Activated naive CD4-positive, alpha-beta T cell treated with anti-CD3 and anti-CD28 coated beads for 36 hours (primary cell): ENCODE measurements at regions not wholly inside any gene's neighbourhood (a gene's known extent, or its start where the extent isn't known, plus 50 kb on each side); places are given as distances from the start of the nearest gene placed in this dataset.
A peak's percentile ranks its signal among the peaks of the same experiment; 100 is the strongest.

Experiments
- CTCF ChIA-PET: fragments of 350-600 bp; sonication (Branson Sonifier 250); formaldehyde crosslinking; loops from one replicate; lab custom pipeline; 2021; ENCODE audit warnings: antibody characterized with exemption; lab: Charles Lee
- DNase-seq: peaks from one replicate; pipeline ENCODE4 v3.0.0-alpha.2; 2020
- H3K27ac Mint-ChIP-seq: one replicate; pipeline ENCODE4 v1.8.0; 2021; ENCODE audit warnings: mild to moderate bottlenecking, mixed read lengths
- H3K27me3 Mint-ChIP-seq: one replicate; pipeline ENCODE4 v1.8.0; 2021; ENCODE audit warnings: low read depth, mixed read lengths
- H3K36me3 Mint-ChIP-seq: one replicate; pipeline ENCODE4 v1.8.0; 2021; ENCODE audit warnings: low read depth, mixed read lengths
- H3K4me1 Mint-ChIP-seq: one replicate; pipeline ENCODE4 v1.8.0; 2021; ENCODE audit warnings: low read depth, mixed read lengths
- H3K4me3 Mint-ChIP-seq: one replicate; pipeline ENCODE4 v1.8.0; 2021; ENCODE audit warnings: mild to moderate bottlenecking, moderate library complexity, mixed read lengths
- H3K9me3 Mint-ChIP-seq: one replicate; pipeline ENCODE4 v1.8.0; 2021; ENCODE audit warnings: mixed read lengths
- intact Hi-C: fragments of 100-400 bp; cut with micrococcal nuclease; formaldehyde crosslinking; loops from one replicate; pipeline ENCODE4 v1.15.1; 2023

DNA sequence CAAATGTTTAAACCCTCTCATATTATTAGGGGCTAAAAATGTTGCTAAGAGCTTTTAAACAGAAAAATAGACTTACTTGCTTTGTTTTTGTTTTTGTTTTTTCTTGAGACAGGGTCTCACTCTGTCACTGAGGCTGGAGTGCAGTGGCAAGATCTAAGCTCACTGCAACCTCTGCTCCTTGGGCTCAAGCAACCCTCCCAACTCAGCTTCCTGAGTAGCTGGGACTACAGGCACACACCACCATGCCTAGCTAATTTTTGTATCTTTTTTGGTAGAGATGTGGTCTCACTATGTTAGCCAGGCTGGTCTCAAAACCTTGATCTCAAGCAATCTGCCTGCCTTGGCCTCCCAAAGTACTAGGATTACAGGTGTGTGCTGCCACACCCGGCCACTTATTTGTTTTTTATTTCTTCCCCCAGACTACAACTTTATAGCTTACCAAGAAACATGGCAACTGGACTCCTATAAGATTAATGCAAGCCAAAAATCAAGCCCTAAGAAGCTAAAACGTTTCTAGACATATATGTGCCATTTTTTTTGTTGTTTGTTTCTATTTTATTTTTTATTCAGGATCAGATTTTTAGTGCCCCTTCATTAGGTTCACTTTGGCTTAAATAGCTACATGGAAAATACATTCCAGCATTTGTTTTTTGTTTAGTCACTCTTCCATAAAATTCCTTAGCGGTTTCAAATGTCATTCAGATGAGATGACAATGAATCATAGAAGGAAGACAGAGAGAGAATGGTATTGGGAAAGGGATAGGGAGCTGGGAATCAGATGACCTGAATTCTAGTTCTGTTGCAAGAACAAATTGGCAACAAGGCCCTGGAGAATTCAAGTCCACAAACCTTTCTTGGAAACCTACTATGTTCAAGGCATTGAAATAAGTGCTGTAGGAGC is 163.4 kb upstream of the MKLN1 start:
- CTCF ChIA-PET: interaction anchor here (0.6 to 0.9 kb wide), 2 partner anchors 16 to 58 kb away, joined by 3 read pairs; no protein-coding TSS in a partner anchor
- H3K4me1 Mint-ChIP-seq: no peaks in the 10 kb centered on the region
- H3K4me3 Mint-ChIP-seq: no peak overlapping the region
- no peaks in the 10 kb centered on the region for H3K9me3 Mint-ChIP-seq
- H3K27ac Mint-ChIP-seq: no peak overlapping the region
- intact Hi-C loops: no loop called here
- no peaks in the 10 kb centered on the region for H3K27me3 Mint-ChIP-seq
- DNase-seq: no peak
- H3K36me3 Mint-ChIP-seq: no peaks in the 10 kb centered on the region

- CTCF ChIA-PET: no interaction called here
- no peaks in the 10 kb centered on the region for H3K9me3 Mint-ChIP-seq
- no peaks in the 10 kb centered on the region for H3K36me3 Mint-ChIP-seq
- H3K27ac Mint-ChIP-seq: no peak overlapping the region
- H3K4me1 Mint-ChIP-seq: no peaks in the 10 kb centered on the region
- no peaks in the 10 kb centered on the region for H3K27me3 Mint-ChIP-seq
- no peak overlapping the region for H3K4me3 Mint-ChIP-seq
- DNase-seq: no peak
- intact Hi-C loops: no loop called here
These were observed 161.6 kb upstream of the MKLN1 start for GRCh38 chr7:131166066-131166465.

DNA sequence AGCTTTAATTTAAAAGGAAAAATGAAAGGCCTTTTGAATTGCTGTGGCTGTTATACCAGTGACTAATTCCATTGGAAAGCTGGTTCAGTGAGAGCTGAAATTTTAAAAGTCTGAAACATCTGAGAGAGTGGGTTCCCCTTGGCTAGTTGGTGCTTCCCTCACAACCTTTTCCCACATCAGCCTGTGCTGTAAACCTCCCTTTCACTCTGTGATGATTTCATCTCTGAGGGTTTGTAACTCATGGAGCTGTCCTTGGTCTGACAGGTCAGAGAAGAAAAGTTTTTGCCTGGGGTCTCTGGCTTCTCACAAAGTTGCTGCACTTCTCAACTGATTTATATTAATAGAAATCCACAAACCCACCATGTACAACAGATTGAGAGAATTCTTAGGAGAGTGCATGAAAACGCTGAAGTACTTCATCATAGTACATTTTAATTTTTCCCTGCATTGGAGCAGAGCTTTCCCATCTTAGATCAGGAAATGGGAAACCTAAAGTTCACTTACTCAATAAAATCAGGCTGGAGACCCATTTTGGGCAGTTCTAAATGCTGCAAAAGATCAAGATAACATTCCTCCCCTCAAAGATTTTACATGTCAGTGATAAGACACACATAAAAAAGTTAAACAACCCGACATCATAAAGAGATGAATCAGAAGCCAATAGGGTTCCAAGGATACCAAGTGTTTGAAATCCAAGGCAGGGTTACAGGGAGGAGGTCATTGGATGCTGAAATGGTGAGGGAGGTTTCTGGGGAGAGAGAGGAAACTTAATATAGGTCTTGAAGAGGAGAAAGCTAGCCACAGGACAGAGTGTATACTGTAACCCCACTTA is 157.0 kb upstream of the MKLN1 start:
- no peaks in the 10 kb centered on the region for H3K27me3 Mint-ChIP-seq
- intact Hi-C loops: no loop called here
- H3K4me1 Mint-ChIP-seq: no peaks in the 10 kb centered on the region
- H3K9me3 Mint-ChIP-seq: no peaks in the 10 kb centered on the region
- H3K4me3 Mint-ChIP-seq: no peak overlapping the region
- CTCF ChIA-PET: interaction anchor here (0.6 kb wide), 1 partner anchor 194 kb away, joined by 5 read pairs; no protein-coding TSS in a partner anchor
- DNase-seq: no peak
- H3K36me3 Mint-ChIP-seq: no peaks in the 10 kb centered on the region
- H3K27ac Mint-ChIP-seq: no peak overlapping the region

GRCh38 chr7:131173145-131173890 is 154.4 kb upstream of the MKLN1 start:
- DNase-seq: no peak
- intact Hi-C loops: no loop called here
- CTCF ChIA-PET: interaction anchor here (0.6 kb wide), 1 partner anchor 359 kb away, joined by 5 read pairs; no protein-coding TSS in a partner anchor

GRCh38 chr7:131174391-131174790 is 153.3 kb upstream of the MKLN1 start:
- H3K27me3 Mint-ChIP-seq: no peaks in the 10 kb centered on the region
- DNase-seq: no peak
- H3K36me3 Mint-ChIP-seq: no peaks in the 10 kb centered on the region
- CTCF ChIA-PET: no interaction called here
- no peaks in the 10 kb centered on the region for H3K4me1 Mint-ChIP-seq
- no peak overlapping the region for H3K4me3 Mint-ChIP-seq
- no peaks in the 10 kb centered on the region for H3K9me3 Mint-ChIP-seq
- no peak overlapping the region for H3K27ac Mint-ChIP-seq
- intact Hi-C loops: no loop called here

More at GRCh38 chr7:131173145-131173890, 154.4 kb upstream of the MKLN1 start:
- no peaks in the 10 kb centered on the region for H3K4me1 Mint-ChIP-seq
- no peaks in the 10 kb centered on the region for H3K36me3 Mint-ChIP-seq
- H3K27ac Mint-ChIP-seq: no peak overlapping the region
- H3K4me3 Mint-ChIP-seq: no peak overlapping the region
- H3K27me3 Mint-ChIP-seq: no peaks in the 10 kb centered on the region
- no peaks in the 10 kb centered on the region for H3K9me3 Mint-ChIP-seq

DNA sequence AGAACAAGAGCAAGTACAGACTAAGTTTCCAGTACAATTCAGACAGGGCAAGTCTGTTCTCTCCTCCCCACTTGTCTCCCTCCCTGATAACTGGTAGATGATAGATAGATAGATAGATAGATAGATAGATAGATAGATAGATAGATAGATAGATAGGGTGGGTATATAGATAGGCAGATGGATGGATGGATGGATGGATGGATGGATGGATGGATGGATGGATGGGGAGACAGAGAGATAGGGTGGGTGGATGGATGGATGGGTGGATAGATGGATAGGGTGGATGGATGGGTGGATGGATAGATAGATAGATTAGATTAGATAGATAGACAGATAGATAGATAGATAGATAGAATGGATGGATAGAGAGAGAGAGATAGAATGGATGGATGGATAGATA is 152.8 kb upstream of the MKLN1 start:
- no peak for DNase-seq
- Mint-ChIP-seq H3K9me3 (no peaks in the 10 kb centered on the region), H3K4me1 (no peaks in the 10 kb centered on the region), H3K36me3 (no peaks in the 10 kb centered on the region), H3K4me3 (no peak overlapping the region), H3K27ac (no peak overlapping the region), H3K27me3 (no peaks in the 10 kb centered on the region)
- intact Hi-C loops: no loop called here
- CTCF ChIA-PET: no interaction called here

GRCh38 chr7:131182446-131183058 is 145.1 kb upstream of the MKLN1 start:
- H3K27me3 Mint-ChIP-seq: no peaks in the 10 kb centered on the region
- no peaks in the 10 kb centered on the region for H3K36me3 Mint-ChIP-seq
- intact Hi-C loops: loop anchor here (10.0 kb wide), 1 partner anchor 218 kb away; no protein-coding TSS in a partner anchor
- no peak overlapping the region for H3K4me3 Mint-ChIP-seq
- no peak for DNase-seq
- CTCF ChIA-PET: interaction anchor here (0.7 to 1.6 kb wide), 2 partner anchors 27 to 170 kb away, joined by 3 read pairs; no protein-coding TSS in a partner anchor
- peaks cover 31% of the 10 kb centered on the region for H3K4me1 Mint-ChIP-seq
- H3K9me3 Mint-ChIP-seq: no peaks in the 10 kb centered on the region
- H3K27ac Mint-ChIP-seq: no peak overlapping the region

DNA sequence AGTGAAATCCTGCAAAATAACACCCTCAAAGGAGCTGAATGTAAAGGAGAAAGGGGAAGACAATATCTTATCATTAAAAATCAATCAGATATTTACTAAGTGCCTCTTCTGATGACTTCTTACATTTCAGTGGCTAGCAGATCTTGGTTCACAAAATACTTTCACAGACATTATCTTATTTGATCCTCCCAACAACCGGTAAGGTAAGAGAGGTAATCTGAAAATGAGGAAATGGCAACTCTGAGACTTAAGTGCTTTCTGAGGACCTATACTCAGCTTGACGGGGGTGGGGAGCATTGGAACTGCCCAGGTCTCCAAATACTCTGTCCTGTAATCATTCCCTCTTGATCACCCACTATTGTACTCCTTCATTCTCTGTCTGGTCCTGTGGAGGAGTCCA is 144.6 kb upstream of the MKLN1 start:
- no peaks in the 10 kb centered on the region for H3K27me3 Mint-ChIP-seq
- H3K36me3 Mint-ChIP-seq: no peaks in the 10 kb centered on the region
- H3K4me3 Mint-ChIP-seq: no peak overlapping the region
- H3K4me1 Mint-ChIP-seq: peaks cover 34% of the 10 kb centered on the region
- H3K27ac Mint-ChIP-seq: no peak overlapping the region
- no peak for DNase-seq
- intact Hi-C loops: loop anchor here (10.0 kb wide), 1 partner anchor 218 kb away; no protein-coding TSS in a partner anchor
- CTCF ChIA-PET: interaction anchor here (0.6 to 0.7 kb wide), 2 partner anchors 50 to 93 kb away, joined by 3 read pairs; no protein-coding TSS in a partner anchor
- no peaks in the 10 kb centered on the region for H3K9me3 Mint-ChIP-seq

GRCh38 chr7:131183611-131184119 is 144.0 kb upstream of the MKLN1 start:
- H3K4me3 Mint-ChIP-seq: no peak overlapping the region
- no peaks in the 10 kb centered on the region for H3K27me3 Mint-ChIP-seq
- peak; percentile 59 for DNase-seq
- peaks cover 2% of the 10 kb centered on the region for H3K9me3 Mint-ChIP-seq
- CTCF ChIA-PET: interaction anchor here (0.6 to 0.9 kb wide), 3 partner anchors 51 to 159 kb away, joined by 3 read pairs; no protein-coding TSS in a partner anchor
- intact Hi-C loops: loop anchor here (1.0 to 10.0 kb wide), 2 partner anchors 48 to 219 kb away; no protein-coding TSS in a partner anchor
- H3K36me3 Mint-ChIP-seq: no peaks in the 10 kb centered on the region
- no peak overlapping the region for H3K27ac Mint-ChIP-seq
- H3K4me1 Mint-ChIP-seq: peaks cover 40% of the 10 kb centered on the region

DNA sequence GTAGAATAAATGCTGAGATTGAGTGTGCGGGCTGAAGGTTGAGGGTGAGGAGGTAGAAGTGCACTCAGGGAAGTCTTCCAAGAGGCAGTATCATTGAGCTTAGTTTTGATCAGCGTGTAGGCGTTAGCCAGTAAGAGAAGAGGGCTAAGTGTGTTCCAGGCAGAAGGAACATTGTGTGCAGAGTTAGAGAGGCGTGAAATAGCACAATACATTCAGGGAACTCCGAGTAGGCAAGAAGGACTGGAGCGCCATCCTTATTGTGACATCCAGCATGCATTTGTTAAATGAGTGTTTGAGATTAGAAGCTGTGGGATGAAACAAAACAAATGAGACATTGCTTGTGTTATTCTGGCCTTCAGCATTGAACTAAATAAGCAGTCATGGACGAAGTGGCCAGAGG is 140.9 kb upstream of the MKLN1 start:
- CTCF ChIA-PET: interaction anchor here (1.3 kb wide), 1 partner anchor 80 kb away, joined by 3 read pairs; no protein-coding TSS in a partner anchor
- H3K27me3 Mint-ChIP-seq: no peaks in the 10 kb centered on the region
- DNase-seq: no peak
- H3K9me3 Mint-ChIP-seq: peaks cover 2% of the 10 kb centered on the region
- H3K27ac Mint-ChIP-seq: no peak overlapping the region
- no peaks in the 10 kb centered on the region for H3K36me3 Mint-ChIP-seq
- H3K4me1 Mint-ChIP-seq: peaks cover 66% of the 10 kb centered on the region
- intact Hi-C loops: loop anchor here (10.0 kb wide), 1 partner anchor 222 kb away; no protein-coding TSS in a partner anchor
- H3K4me3 Mint-ChIP-seq: no peak overlapping the region
